GM21825 (cell line): ENCODE measurements at regions not wholly inside any gene's neighbourhood (a gene's known extent, or its start where the extent isn't known, plus 50 kb on each side); places are given as distances from the start of the nearest gene placed in this dataset.

Source experiments
- ATAC-seq: cut with Tn5 transposase; IDR thresholded peaks from one replicate; pipeline ENCODE4 v1.9.1; 2021; ENCODE audit warnings: mild to moderate bottlenecking, moderate library complexity; ENCODE audit not compliant: unreplicated experiment

DNA sequence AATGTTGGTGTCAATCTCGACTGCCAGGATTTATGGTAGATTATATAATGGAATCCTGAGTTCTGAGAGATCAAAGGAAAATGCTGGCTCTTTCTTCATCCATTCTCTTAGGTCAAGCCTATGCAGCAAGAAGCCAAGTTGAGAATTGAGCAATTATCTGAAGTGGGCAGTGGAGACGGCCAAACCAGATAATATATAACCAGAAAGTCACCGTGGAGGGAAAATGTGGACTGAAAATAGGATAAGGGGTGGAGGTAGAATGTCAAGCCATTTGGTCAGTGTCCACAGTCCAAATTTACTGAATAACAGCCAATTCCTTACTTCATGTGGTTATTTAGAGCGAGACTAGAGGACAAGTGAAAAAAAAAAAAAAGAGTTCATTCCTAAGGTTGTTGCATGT, 107.8 kb upstream of the ESR1 start:
- ATAC-seq: no peak

- ATAC-seq: peak; percentile 79
These were observed 105.4 kb upstream of the ESR1 start for GRCh38 chr6:151701911-151702562.

DNA sequence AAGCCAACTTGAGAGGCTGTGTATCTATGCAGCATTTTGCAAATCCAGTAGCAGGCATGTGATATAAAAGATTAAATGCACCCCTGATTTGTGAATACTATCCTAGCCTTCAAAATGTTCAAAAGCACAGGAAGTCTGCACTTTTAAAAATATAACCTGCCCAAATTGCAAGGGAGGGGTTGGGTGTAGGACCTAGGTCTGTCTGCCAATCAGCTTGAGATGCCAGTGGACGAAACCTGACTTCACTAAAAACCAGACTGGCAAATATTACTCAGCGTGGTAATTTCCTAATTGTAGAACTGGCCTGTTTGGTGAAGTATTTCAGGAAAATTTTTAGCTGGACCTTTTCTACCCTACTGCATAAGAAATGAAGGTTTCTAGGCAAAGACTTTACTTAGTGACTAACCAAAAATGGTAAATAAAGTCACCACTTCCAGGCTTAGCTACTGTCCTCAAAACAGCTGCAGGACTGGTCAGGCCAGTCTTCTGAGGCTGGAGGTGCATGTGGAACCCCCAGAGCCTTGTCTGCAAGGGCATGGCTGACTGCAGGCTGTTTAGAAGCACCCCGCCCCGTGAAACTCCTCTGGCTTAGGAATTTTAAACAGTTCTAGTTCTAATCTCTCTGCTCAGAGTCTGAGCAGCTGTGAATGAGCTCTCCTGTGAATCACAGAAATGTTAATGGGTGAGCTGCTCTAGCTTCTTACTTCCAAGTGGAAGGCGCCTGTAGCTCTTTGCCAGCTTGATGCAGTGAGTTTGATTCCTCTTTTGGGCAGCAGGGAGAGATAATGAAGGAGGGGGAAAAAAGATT, 104.4 kb upstream of the ESR1 start:
- peak; percentile 62 for ATAC-seq

DNA sequence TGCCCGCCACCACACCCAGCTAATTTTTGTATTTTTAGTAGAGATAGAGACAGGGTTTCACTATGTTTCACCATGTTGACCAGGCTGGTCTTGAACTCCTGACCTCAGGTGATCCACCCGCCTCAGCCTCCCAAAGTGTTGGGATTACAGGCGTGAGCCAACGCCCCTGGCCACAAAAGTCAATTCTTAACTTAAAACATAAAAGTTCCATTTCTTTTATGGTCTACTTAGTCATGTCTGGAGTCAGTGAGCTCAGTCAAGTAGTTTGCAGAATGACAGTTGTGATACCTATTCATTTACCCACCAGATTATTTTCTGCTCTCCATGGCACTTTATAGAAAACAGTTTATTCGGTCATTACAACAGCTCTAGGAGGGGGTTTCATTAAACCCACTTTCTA, 103.1 kb upstream of the ESR1 start:
- ATAC-seq: no peak

- no peak for ATAC-seq
These were observed 101.3 kb upstream of the ESR1 start for GRCh38 chr6:151705993-151706733.

GRCh38 chr6:151709329-151709728, 98.2 kb upstream of the ESR1 start:
- ATAC-seq: no peak

DNA sequence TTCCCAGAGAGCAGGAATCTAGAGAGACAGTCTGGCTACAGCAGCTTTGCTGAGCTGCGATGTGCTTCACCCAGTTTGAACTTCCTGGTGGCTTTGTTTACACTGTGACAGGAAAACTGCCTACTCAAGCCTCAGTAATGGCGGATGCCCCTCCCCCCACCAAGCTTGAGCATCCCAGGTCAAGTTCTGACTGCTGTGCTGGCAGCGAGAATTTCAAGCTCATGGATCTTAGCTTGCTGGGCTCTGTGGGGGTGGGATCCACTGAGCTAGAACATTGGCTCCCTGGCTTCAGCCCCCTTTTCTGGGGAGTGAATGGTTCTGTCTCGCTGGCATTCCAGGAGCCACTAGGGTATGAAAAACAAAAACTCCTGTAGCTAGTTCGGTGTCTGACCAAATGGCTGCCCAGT, 91.0 kb upstream of the ESR1 start:
- ATAC-seq: no peak

- no peak for ATAC-seq
These were observed 88.4 kb upstream of the ESR1 start for GRCh38 chr6:151719070-151719469.

- ATAC-seq: no peak
These were observed 86.3 kb upstream of the ESR1 start for GRCh38 chr6:151721146-151721545.

DNA sequence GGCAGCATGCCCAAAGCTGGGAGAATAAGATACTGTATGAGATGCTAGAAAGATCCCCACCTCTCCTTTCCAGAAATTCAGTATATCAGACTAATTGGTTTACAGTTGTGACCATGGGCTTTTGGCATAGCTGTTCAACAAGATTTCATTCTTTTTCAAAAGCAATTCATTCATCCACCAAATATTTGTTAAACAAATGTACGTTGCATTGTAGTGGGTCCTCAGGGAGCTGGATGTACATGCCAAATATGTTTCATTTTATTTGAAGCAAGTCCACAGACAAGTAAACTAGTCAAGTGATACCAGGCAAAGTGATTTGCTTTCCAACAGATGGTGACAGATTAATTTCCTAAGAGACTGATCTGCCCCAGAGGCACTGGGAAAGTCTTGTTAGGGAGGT, 85.8 kb upstream of the ESR1 start:
- ATAC-seq: no peak

DNA sequence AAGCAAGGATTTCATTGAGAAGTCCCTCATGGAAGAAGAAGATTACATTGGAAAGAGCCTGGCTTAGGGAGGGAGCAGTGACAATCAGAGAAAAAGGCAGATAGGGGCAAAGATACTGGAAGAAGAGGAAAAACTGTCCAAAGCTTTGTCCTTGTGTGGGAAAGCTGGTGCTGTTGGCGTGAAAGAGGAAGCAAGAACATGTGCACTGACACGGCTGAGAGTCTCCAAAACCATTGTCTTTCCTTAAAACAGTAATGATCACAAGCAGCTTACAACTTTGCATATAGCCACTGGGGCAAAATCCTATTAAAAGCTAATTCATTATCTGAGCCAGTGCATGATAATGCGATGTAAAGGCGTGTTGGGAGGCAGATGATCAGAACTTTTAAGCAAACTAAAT, 85.1 kb upstream of the ESR1 start:
- no peak for ATAC-seq

DNA sequence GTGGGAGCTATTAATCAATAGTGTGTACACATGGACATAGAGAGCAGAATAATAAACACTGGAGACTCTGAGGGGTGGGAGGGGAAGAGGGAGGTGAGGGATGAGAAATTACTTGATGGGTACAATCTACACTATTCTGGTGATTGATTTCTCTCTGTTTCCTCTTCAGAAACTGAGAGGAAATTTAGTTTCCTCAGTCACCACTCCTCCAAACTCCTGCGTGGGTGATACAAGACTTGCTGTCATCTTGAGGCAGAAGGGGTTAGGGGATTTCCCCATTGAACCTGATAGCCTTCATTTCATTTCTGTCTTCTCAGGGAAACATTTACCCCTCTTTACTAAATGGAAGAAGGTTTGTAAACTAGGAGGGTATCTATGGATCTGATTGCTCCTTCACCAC, 84.3 kb upstream of the ESR1 start:
- peak; percentile 73 for ATAC-seq

DNA sequence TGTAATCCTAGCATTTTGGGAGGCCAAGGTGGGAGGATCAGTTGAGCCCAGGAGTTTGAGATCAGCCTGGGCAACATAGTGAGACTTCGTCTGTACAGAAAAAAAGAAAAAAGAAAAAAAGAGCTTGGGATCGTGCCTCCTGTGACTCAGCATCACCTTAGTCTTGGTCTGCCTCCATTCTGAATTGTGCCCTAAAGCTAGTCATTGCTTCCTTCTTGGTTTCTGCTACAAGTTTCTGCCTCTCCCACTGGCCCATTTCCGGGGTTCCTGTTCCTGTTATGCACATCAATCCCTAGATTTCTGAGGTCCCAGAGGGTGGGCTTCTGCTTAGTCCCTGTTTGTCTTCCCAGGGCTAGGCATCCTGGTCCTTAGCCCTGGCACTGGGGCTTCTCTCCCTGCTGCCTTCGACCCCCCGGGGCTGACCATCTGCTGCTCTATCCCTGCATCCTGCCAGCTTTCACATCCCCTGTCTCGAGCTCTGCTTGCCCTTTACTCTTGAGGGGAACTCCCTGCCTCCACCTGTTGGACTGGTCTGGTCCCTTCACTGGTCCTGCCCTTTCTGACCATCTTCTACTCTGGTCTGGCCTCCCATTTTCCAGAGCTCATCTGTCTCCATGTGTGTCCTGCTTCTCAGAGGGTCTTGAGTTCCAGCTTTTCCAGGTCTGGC, 77.5 kb upstream of the ESR1 start:
- ATAC-seq: no peak

DNA sequence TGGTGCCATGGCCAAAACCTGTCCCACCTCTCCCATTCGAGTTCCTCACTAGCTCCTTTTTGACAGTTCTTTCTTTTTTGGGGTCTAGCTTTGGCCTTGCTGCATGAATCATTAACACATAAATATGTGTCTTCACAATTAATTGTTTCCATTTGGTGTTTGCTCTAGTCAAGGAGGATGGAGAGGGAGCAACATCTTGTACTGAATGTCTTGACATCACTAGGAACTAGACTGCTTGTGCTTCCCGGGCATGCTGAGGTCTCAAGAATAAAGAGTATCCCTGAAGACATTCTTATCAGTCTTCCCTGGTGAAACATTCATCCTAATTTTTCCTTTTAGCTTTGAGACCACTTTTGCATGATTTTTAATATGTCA, 77.0 kb upstream of the ESR1 start:
- no peak for ATAC-seq

DNA sequence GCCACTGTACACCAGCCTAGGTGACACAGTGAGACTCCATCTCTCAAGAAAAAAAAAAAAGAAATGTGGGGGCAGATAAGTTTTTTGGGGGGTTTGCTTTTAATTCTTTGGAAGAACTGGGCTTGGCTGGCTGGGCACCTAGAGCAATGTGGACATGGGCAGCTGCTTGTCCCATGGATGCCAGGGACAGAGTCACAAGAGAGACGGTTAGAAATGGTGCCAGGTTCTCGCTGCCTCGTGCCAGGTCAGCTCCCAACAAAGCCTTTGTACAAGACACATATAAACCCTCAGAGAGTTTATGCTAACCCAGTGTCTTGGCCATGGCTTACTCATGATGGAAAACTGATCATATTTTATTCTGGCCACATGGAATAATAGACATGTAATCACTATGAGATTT, 76.2 kb upstream of the ESR1 start:
- ATAC-seq: no peak

- ATAC-seq: no peak
These were observed 73.7 kb upstream of the ESR1 start for GRCh38 chr6:151733680-151734320.

DNA sequence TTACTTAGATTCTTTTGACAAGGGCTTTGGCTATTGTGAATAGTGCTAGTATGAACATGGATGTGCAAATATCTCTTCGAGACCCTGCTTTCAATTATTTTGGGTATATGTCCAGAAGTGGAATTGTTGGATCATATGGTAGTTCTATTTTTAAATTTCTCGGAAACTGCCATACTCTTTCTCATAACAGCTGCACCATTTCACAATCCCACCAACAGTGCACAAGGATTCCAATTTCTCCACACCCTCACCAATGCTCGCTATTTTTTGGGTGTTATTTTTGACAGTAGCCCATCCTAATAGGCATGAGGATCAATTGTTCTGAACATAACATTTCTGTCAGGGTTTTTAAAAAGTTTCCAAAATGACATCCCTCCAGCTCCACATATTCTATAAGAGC, 69.2 kb upstream of the ESR1 start:
- ATAC-seq: no peak

DNA sequence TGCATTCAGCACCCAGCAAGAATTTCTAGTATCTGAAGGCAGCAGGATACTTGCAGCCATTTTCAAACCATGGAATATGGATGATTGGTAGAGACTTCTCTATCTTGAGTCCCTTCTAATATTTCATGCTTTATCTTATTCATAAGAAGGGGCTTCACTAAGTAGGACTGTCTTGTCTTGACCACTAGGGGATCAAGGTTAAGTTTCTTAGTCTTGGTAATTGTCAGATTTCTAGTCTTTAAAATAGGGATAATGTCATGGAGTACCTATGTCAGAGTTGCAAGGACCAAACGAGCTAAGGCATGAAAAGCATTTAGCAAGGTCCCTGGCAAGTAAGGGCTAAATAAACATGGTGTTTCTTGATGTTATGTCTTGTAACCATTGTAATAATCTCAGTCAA, 68.5 kb upstream of the ESR1 start:
- no peak for ATAC-seq

- no peak for ATAC-seq
These were observed 66.7 kb upstream of the ESR1 start for GRCh38 chr6:151740820-151741219.

GRCh38 chr6:151747896-151748295, 59.6 kb upstream of the ESR1 start:
- ATAC-seq: no peak

- ATAC-seq: no peak
These were observed 58.1 kb upstream of the ESR1 start for GRCh38 chr6:151749341-151749740.
